ENCODE measurements at regions not wholly inside any gene's neighbourhood (a gene's known extent, or its start where the extent isn't known, plus 50 kb on each side); places are given as distances from the start of the nearest gene placed in this dataset.

DNA sequence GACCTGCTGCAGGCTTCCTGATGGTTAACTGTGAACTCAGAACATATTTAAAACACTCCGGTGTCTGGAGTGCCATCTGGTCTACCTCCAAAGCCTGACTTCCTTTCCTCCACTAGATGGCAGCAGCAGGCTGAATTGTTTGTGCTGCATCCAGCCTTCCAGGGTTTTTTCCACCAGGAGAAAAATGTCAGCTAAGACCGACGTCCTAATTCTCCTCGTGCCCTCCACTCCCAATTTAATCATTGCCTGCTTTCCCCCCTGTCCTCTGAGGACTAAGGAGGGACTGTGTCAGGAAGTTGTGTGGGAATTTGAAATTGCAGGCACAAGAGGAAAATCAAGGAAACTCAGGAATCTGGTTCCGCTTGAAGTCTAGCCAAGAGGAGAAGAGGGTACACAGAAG lies 165.2 kb upstream of the UMPS start:
- TF ChIP-seq, protein P1, sequence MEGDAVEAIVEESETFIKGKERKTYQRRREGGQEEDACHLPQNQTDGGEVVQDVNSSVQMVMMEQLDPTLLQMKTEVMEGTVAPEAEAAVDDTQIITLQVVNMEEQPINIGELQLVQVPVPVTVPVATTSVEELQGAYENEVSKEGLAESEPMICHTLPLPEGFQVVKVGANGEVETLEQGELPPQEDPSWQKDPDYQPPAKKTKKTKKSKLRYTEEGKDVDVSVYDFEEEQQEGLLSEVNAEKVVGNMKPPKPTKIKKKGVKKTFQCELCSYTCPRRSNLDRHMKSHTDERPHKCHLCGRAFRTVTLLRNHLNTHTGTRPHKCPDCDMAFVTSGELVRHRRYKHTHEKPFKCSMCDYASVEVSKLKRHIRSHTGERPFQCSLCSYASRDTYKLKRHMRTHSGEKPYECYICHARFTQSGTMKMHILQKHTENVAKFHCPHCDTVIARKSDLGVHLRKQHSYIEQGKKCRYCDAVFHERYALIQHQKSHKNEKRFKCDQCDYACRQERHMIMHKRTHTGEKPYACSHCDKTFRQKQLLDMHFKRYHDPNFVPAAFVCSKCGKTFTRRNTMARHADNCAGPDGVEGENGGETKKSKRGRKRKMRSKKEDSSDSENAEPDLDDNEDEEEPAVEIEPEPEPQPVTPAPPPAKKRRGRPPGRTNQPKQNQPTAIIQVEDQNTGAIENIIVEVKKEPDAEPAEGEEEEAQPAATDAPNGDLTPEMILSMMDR (IDR thresholded peaks at IDR 0.05), result peak; percentile 64 to 85 (median 75)
- TF ChIP-seq POLR2A (IDR thresholded peaks at IDR 0.05), result no peak
- TF ChIP-seq EP300 (IDR thresholded peaks at IDR 0.05), result no peak
